Osteoblast (primary cell): ENCODE measurements at regions not wholly inside any gene's neighbourhood (a gene's known extent, or its start where the extent isn't known, plus 50 kb on each side); places are given as distances from the start of the nearest gene placed in this dataset.

Experiments
- DNase-seq: peaks from one replicate; pipeline ENCODE4 v3.0.0; 2011; ENCODE audit warnings: low spot score, mixed read lengths; ENCODE audit not compliant: insufficient read length; ENCODE audit errors: missing footprints
- H2AFZ ChIP-seq: 2 replicates; pipeline ENCODE4 v1.6.0; 2011; ENCODE audit warnings: mild to moderate bottlenecking, low read length
- H3K27ac ChIP-seq: 2 replicates; pipeline ENCODE4 v1.5.1; 2011; ENCODE audit warnings: mild to moderate bottlenecking, low read depth, low read length, moderate library complexity
- H3K27me3 ChIP-seq: 2 replicates; pipeline ENCODE4 v1.6.0; 2012; ENCODE audit warnings: mild to moderate bottlenecking, control low read depth, inconsistent platforms, low read length, moderate library complexity; ENCODE audit not compliant: insufficient read depth
- H3K36me3 ChIP-seq: 2 replicates; pipeline ENCODE4 v1.5.1; 2011; ENCODE audit warnings: mild to moderate bottlenecking, low read length, control low read depth, moderate library complexity; ENCODE audit not compliant: insufficient read depth
- H3K4me1 ChIP-seq: 2 replicates; pipeline ENCODE4 v1.5.1; 2011; ENCODE audit warnings: mild to moderate bottlenecking, low read length, control low read depth, moderate library complexity; ENCODE audit not compliant: insufficient read depth
- H3K4me2 ChIP-seq: 2 replicates; pipeline ENCODE4 v1.6.0; 2011; ENCODE audit warnings: mild to moderate bottlenecking, low read length; ENCODE audit not compliant: insufficient read depth
- H3K4me3 ChIP-seq: fragments of 200-600 bp; sonication (generic); 3 replicates; pipeline ENCODE4 v1.5.1; 2012; ENCODE audit warnings: mild to moderate bottlenecking, low read length, inconsistent platforms; ENCODE audit not compliant: insufficient read depth
- H3K79me2 ChIP-seq: 2 replicates; pipeline ENCODE4 v1.6.0; 2012; ENCODE audit warnings: mild to moderate bottlenecking, low read length, control low read depth, inconsistent platforms; ENCODE audit not compliant: insufficient read depth
- H3K9me3 ChIP-seq: 2 replicates; pipeline ENCODE4 v1.5.1; 2011; ENCODE audit warnings: low read depth, low read length, control low read depth
- H4K20me1 ChIP-seq: 2 replicates; pipeline ENCODE4 v1.6.0; 2012; ENCODE audit warnings: mild to moderate bottlenecking, low read length, control low read depth; ENCODE audit not compliant: insufficient read depth
- CTCF ChIP-seq: IDR thresholded peaks from 2 replicates; pipeline ENCODE4 v1.5.1; 2011; ENCODE audit warnings: mild to moderate bottlenecking, low read depth, low read length, moderate library complexity; ENCODE audit errors: extremely low read depth

- H3K27ac ChIP-seq = no peak overlapping the region
These were observed 690.9 kb upstream of the CDH18 start for GRCh38 chr5:20678814-20679298.

GRCh38 chr5:20678386-20678785 is 690.4 kb upstream of the CDH18 start:
- no peaks in the 10 kb centered on the region for H3K4me1 ChIP-seq
- no peak overlapping the region for H3K27ac ChIP-seq
- no peak for TF ChIP-seq CTCF
- no peak for DNase-seq
- no peaks in the 10 kb centered on the region for H4K20me1 ChIP-seq
- no peak overlapping the region for H3K4me3 ChIP-seq
- H2AFZ ChIP-seq = no peak overlapping the region
- H3K4me2 ChIP-seq = no peak overlapping the region
- H3K27me3 ChIP-seq = no peaks in the 10 kb centered on the region
- H3K9me3 ChIP-seq = no peaks in the 10 kb centered on the region
- H3K79me2 ChIP-seq = no peaks in the 10 kb centered on the region
- H3K36me3 ChIP-seq = no peaks in the 10 kb centered on the region

More at GRCh38 chr5:20678814-20679298, 690.9 kb upstream of the CDH18 start:
- Histone ChIP-seq H4K20me1 (no peaks in the 10 kb centered on the region), H3K27me3 (no peaks in the 10 kb centered on the region), H3K79me2 (no peaks in the 10 kb centered on the region), H3K4me1 (no peaks in the 10 kb centered on the region), H2AFZ (no peak overlapping the region), H3K9me3 (no peaks in the 10 kb centered on the region), H3K4me3 (no peak overlapping the region), H3K36me3 (no peaks in the 10 kb centered on the region), H3K4me2 (no peak overlapping the region)
- no peak for TF ChIP-seq CTCF
- no peak for DNase-seq

- no peak overlapping the region for H3K4me3 ChIP-seq
- no peak overlapping the region for H3K27ac ChIP-seq
- no peaks in the 10 kb centered on the region for H3K27me3 ChIP-seq
- H2AFZ ChIP-seq = no peak overlapping the region
- H3K4me1 ChIP-seq = no peaks in the 10 kb centered on the region
- no peak for DNase-seq
- no peak for TF ChIP-seq CTCF
- H3K4me2 ChIP-seq = no peak overlapping the region
- H3K36me3 ChIP-seq = no peaks in the 10 kb centered on the region
- no peaks in the 10 kb centered on the region for H3K9me3 ChIP-seq
- H4K20me1 ChIP-seq = no peaks in the 10 kb centered on the region
- no peaks in the 10 kb centered on the region for H3K79me2 ChIP-seq
These were observed 672.6 kb upstream of the CDH18 start for GRCh38 chr5:20660588-20660987.

- Histone ChIP-seq H3K36me3 (no peaks in the 10 kb centered on the region), H3K4me3 (no peak overlapping the region), H3K27ac (no peak overlapping the region), H3K9me3 (no peaks in the 10 kb centered on the region), H4K20me1 (no peaks in the 10 kb centered on the region), H3K4me1 (no peaks in the 10 kb centered on the region), H2AFZ (no peak overlapping the region), H3K27me3 (no peaks in the 10 kb centered on the region), H3K4me2 (no peak overlapping the region), H3K79me2 (no peaks in the 10 kb centered on the region)
- DNase-seq = no peak
- TF ChIP-seq CTCF = no peak
These were observed 668.3 kb upstream of the CDH18 start for GRCh38 chr5:20656262-20656661.
